GM23248 (cell line): ENCODE measurements at regions not wholly inside any gene's neighbourhood (a gene's known extent, or its start where the extent isn't known, plus 50 kb on each side); places are given as distances from the start of the nearest gene placed in this dataset.

ENCODE experiments used
- EZH2 ChIP-seq: fragments of 200-600 bp; sonication (generic); IDR thresholded peaks from 2 replicates; pipeline ENCODE4 v1.6.1; 2018; ENCODE audit warnings: antibody characterized with exemption, mild to moderate bottlenecking; ENCODE audit not compliant: insufficient read depth, poor library complexity, severe bottlenecking
- EZH2phosphoT487 ChIP-seq: fragments of 200-600 bp; sonication (generic); IDR thresholded peaks from 2 replicates; pipeline ENCODE4 v1.6.1; 2018; ENCODE audit warnings: antibody characterized with exemption, moderate library complexity, mild to moderate bottlenecking, low read depth; ENCODE audit not compliant: insufficient read depth

- TF ChIP-seq EZH2 (no peak), EZH2phosphoT487 (no peak)
Measured at GRCh38 chr15:69814932-69815331, 282.8 kb downstream of the TLE3 start.
